ENCODE measurements at regions not wholly inside any gene's neighbourhood (a gene's known extent, or its start where the extent isn't known, plus 50 kb on each side); places are given as distances from the start of the nearest gene placed in this dataset.

DNA sequence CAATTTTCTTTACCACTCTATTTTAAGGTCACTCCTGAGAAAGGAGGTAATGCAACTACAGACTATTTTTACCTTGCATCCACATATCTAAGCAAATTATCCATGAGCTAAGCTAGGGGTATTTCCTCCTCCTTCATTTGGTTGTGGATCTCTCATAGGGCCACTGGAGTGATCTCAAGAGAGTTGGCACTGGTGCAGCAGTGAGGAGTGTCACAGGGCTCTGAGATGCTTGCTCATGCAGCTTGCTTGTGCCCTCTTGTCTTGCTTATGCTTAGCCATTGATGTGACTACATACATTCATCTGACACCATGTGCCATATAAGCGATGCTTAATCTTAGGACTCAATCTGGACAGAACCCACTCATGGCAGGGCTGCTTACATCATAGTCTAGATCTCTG, 950.3 kb downstream of the TSN start:
- H3K9me3 ChIP-seq (ENCODE audit: control extremely low read depth in 1 of 3, control insufficient read depth in 2 of 3, insufficient read depth in 1 of 3, low read length in 2 of 3): no peaks in the 10 kb centered on the region
- Mint-ChIP-seq H3K27ac (no peak overlapping the region), H3K4me3 (no peak overlapping the region), H3K9me3 (ENCODE audit: insufficient read depth) (no peaks in the 10 kb centered on the region), H3K4me1 (no peaks in the 10 kb centered on the region), H3K27me3 (no peaks in the 10 kb centered on the region)
- POLR2A ChIA-PET: no interaction called here
- H3K27ac ChIP-seq (ENCODE audit: low read length in 2 of 2): no peak overlapping the region
- 94% methylated on average over 1 of the region's 1 CpG for WGBS (ENCODE audit: insufficient coverage)
- no peaks in the 10 kb centered on the region for H3K36me3 ChIP-seq (replicated peaks in 1 of 2; ENCODE audit: control extremely low read depth in 1 of 2, control insufficient read depth in 1 of 2, extremely low read depth in 1 of 2, insufficient read depth in 2 of 2, low read length in 1 of 2)
- H3K4me3 ChIP-seq (ENCODE audit: control extremely low read depth in 1 of 5, extremely low read depth in 1 of 5, insufficient read depth in 1 of 5, low read depth in 2 of 5, low read length in 4 of 5): no peak overlapping the region
- no peak overlapping the region for H3K4me2 ChIP-seq (replicated peaks; ENCODE audit: low read depth, low read length, poor library complexity, severe bottlenecking)
- DNase-seq (no peak), ATAC-seq (ENCODE audit: low read depth) (no peak)
- CTCF ChIA-PET: interaction anchor here (1.1 kb wide), 1 partner anchor 108 kb away, joined by 3 read pairs; no protein-coding TSS in a partner anchor
- intact Hi-C loops (cut with micrococcal nuclease): no loop called here
- no peaks in the 10 kb centered on the region for H3K4me1 ChIP-seq (ENCODE audit: control insufficient read depth in 2 of 2, insufficient read depth in 2 of 2, low read length in 2 of 2)
- H3K27me3 ChIP-seq (replicated peaks in 1 of 4; ENCODE audit: control extremely low read depth in 1 of 4, control insufficient read depth in 3 of 4, insufficient read depth in 4 of 4, low read length in 3 of 4): no peaks in the 10 kb centered on the region
- H3K9ac ChIP-seq (ENCODE audit: low read length): no peak overlapping the region
- H4K20me1 ChIP-seq (ENCODE audit: control insufficient read depth, insufficient read depth, low read length, poor library complexity, severe bottlenecking): no peaks in the 10 kb centered on the region
- H2AFZ ChIP-seq (ENCODE audit: insufficient read depth, low read depth, low read length, poor library complexity, severe bottlenecking): no peak overlapping the region
- no peaks in the 10 kb centered on the region for H3K79me2 ChIP-seq (ENCODE audit: control insufficient read depth, insufficient read depth, low read length)
- no peak for TF ChIP-seq EZH2 (IDR thresholded peaks at IDR 0.05; ENCODE audit: borderline replicate concordance, insufficient read depth, low read depth, low read length, poor library complexity, severe bottlenecking)
- TF ChIP-seq, protein P1, sequence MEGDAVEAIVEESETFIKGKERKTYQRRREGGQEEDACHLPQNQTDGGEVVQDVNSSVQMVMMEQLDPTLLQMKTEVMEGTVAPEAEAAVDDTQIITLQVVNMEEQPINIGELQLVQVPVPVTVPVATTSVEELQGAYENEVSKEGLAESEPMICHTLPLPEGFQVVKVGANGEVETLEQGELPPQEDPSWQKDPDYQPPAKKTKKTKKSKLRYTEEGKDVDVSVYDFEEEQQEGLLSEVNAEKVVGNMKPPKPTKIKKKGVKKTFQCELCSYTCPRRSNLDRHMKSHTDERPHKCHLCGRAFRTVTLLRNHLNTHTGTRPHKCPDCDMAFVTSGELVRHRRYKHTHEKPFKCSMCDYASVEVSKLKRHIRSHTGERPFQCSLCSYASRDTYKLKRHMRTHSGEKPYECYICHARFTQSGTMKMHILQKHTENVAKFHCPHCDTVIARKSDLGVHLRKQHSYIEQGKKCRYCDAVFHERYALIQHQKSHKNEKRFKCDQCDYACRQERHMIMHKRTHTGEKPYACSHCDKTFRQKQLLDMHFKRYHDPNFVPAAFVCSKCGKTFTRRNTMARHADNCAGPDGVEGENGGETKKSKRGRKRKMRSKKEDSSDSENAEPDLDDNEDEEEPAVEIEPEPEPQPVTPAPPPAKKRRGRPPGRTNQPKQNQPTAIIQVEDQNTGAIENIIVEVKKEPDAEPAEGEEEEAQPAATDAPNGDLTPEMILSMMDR (IDR thresholded peaks at IDR 0.05): no peak

DNA sequence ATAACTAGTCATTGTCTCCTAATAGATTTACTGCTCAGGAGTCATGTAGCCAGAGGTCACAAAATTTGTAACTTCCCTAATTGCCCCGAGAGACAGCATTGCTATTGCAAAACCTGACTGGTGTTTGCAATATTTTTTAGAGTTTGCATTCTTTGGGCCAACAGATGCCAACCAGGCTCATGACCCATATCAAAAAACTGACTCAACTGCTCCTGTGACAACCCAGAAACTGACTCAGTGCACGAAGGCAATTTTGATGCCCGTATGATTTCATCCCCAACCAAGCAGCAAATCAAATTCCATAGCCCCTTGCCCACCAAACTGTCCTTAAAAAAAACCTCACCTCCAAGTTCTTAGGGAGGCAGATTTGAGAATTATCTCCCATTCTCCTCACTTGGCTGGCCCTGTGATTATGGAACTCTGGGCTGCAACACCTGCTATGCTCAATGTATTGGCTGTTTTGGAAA, 951.3 kb downstream of the TSN start:
- CTCF ChIA-PET: no interaction called here
- Histone ChIP-seq H3K27ac (ENCODE audit: low read length in 2 of 2) (no peak overlapping the region), H3K4me2 (replicated peaks; ENCODE audit: low read depth, low read length, poor library complexity, severe bottlenecking) (no peak overlapping the region)

More for the DNA sequence above, 951.3 kb downstream of the TSN start:
- Histone ChIP-seq H3K9me3 (ENCODE audit: control extremely low read depth in 1 of 3, control insufficient read depth in 2 of 3, insufficient read depth in 1 of 3, low read length in 2 of 3) (peaks cover 0 to 6% (median 0%) of the 10 kb centered on the region in 3 donors), H3K79me2 (ENCODE audit: control insufficient read depth, insufficient read depth, low read length) (no peaks in the 10 kb centered on the region), H3K27me3 (replicated peaks in 1 of 4; ENCODE audit: control extremely low read depth in 1 of 4, control insufficient read depth in 3 of 4, insufficient read depth in 4 of 4, low read length in 3 of 4) (no peaks in the 10 kb centered on the region), H3K4me1 (ENCODE audit: control insufficient read depth in 2 of 2, insufficient read depth in 2 of 2, low read length in 2 of 2) (no peaks in the 10 kb centered on the region), H4K20me1 (ENCODE audit: control insufficient read depth, insufficient read depth, low read length, poor library complexity, severe bottlenecking) (no peaks in the 10 kb centered on the region), H3K9ac (ENCODE audit: low read length) (no peak overlapping the region), H3K36me3 (replicated peaks in 1 of 2; ENCODE audit: control extremely low read depth in 1 of 2, control insufficient read depth in 1 of 2, extremely low read depth in 1 of 2, insufficient read depth in 2 of 2, low read length in 1 of 2) (no peaks in the 10 kb centered on the region), H3K4me3 (ENCODE audit: control extremely low read depth in 1 of 5, extremely low read depth in 1 of 5, insufficient read depth in 1 of 5, low read depth in 2 of 5, low read length in 4 of 5) (no peak overlapping the region), H2AFZ (ENCODE audit: insufficient read depth, low read depth, low read length, poor library complexity, severe bottlenecking) (no peak overlapping the region)
- DNase-seq (no peak), ATAC-seq (ENCODE audit: low read depth) (no peak)
- POLR2A ChIA-PET: no interaction called here
- no peak for TF ChIP-seq EZH2 (IDR thresholded peaks at IDR 0.05; ENCODE audit: borderline replicate concordance, insufficient read depth, low read depth, low read length, poor library complexity, severe bottlenecking)
- TF ChIP-seq, protein P1 (IDR thresholded peaks at IDR 0.05): no peak
- Mint-ChIP-seq H3K27me3 (no peaks in the 10 kb centered on the region), H3K4me3 (no peak overlapping the region), H3K9me3 (ENCODE audit: insufficient read depth) (no peaks in the 10 kb centered on the region), H3K4me1 (no peaks in the 10 kb centered on the region), H3K27ac (no peak overlapping the region)
- WGBS (ENCODE audit: insufficient coverage): 91% methylated on average over 2 of the region's 3 CpGs
- intact Hi-C loops (cut with micrococcal nuclease): no loop called here
